ENCODE measurements at regions not wholly inside any gene's neighbourhood (a gene's known extent, or its start where the extent isn't known, plus 50 kb on each side); places are given as distances from the start of the nearest gene placed in this dataset.

DNA sequence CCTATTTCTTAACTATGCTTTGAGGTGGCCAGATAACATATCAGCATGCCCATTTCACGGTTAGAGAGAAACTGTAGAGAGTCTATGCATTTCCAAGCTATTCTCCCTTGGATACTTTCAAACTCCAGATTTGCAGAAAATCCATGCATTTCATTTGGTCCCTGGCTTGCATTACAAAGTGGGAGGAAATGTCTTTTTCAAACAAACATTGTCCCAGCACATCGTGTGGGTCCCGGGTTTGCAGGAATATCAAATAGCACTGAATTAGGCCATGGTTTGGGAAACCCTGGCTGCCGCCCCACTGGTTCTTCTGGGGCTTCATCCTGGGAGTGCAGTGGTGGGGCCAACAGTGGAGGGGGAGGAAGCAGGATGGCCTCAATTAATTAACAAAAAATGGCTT lies 171.9 kb downstream of the IRX5 start:
- no peak overlapping the region for H3K4me3 ChIP-seq (ENCODE audit: low read depth, low read length)
- no peak for TF ChIP-seq CTCF (conservative IDR thresholded peaks at IDR 0.05; ENCODE audit: low read depth, low read length)
- no peak for DNase-seq (ENCODE audit: low read depth)

DNA sequence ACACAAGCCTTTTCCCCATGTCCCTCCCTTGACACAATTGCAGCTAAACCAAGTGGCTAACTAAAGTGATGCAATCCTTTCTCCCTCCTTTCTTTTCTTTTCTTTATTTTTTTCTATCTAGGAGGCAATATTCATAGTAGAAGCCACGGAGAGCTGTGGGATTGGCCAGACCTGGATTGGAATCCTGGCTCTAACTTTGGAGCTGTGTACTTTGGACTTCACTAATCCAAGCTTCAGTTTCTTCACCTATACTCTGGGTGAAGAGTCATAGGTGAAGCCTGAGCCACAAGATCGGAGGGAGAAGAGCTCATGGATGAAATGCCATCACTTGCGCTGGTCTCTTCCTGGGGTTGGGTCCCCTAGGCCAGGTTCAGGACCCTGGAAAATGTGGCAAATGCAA lies 177.2 kb downstream of the IRX5 start:
- no peak for DNase-seq (ENCODE audit: low read depth)
- H3K4me3 ChIP-seq (ENCODE audit: low read depth, low read length): no peak overlapping the region
- no peak for TF ChIP-seq CTCF (conservative IDR thresholded peaks at IDR 0.05; ENCODE audit: low read depth, low read length)

DNA sequence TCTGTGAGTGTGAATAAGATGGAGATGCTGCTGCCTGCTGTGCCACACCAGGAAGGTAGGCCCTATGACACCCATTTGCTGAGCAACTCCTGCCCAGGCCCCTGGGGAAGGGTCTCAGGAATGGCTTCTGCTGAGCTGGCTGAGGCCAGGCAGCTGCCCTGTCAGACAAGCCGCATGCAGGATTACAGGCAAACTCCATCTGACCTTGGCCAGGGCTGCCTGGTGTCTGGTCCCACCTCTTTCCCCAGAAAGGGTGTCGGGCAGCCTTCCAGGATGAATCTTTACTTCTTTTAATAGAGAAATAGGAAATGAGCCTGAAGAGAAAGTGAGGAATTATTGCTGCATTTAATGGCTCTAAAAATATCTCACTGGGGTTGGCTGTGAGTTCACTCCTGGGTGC lies 182.5 kb downstream of the IRX5 start:
- H3K4me3 ChIP-seq (ENCODE audit: low read depth, low read length): no peak overlapping the region
- no peak for TF ChIP-seq CTCF (conservative IDR thresholded peaks at IDR 0.05; ENCODE audit: low read depth, low read length)
- DNase-seq (ENCODE audit: low read depth): no peak

DNA sequence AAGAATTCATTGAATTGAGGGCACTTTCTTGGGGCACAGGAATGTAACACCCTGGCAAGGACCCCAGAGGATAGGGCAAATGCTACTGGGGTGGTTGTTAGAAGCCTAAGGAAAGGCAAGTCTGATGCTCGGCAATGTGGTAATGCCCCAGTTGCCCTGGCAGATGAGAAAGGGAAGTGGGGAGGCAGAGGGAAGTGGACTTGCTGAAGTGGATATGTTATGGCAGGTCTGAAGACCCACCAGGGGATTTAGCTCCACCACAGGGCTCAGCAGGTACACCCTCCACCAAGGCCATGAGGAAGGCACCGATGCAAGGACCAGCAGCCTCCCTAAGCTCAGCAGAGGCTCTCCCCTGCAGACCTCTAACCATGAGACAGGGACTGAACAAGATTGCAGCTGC lies 184.8 kb downstream of the IRX5 start:
- DNase-seq (ENCODE audit: low read depth): no peak
- no peak for TF ChIP-seq CTCF (conservative IDR thresholded peaks at IDR 0.05; ENCODE audit: low read depth, low read length)
- no peak overlapping the region for H3K4me3 ChIP-seq (ENCODE audit: low read depth, low read length)

DNA sequence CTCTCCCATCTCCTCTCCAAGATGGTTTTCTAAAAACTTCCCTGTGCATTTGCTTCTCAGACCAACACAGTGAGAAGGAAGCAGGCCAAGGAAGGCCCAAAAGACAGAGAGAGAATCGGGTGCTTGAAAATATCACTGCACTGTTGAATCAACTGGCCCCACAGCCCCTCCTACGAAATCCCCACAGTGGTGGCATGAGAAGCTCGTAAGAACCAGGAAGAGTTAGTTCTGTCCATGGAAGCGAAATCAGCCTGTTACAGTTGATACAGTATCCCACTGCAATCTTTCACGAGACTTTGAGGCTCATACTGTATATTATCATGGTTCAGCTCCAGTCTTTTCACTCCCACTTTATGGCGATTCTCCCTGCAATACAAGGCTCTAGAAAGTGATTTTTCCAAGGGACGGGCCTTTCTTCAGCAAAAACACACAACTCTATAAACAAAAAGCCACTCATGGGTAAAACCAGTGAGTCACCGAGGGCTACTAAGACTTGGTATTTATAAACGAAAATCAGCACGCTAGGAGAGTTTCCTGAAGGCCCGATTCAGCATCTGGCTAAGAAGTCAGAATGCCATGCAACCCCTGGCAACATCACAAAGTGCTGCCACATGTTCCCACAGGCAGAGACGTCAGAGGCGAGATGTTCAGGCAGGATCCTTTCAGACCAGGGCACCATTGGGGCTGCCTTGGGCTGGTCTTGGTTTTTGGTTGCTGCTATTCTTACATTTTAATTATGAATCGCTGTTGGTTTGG lies 185.7 kb downstream of the IRX5 start:
- no peak for TF ChIP-seq CTCF (conservative IDR thresholded peaks at IDR 0.05; ENCODE audit: low read depth, low read length)
- no peak for DNase-seq (ENCODE audit: low read depth)
- no peak overlapping the region for H3K4me3 ChIP-seq (ENCODE audit: low read depth, low read length)

- DNase-seq (ENCODE audit: low read depth): no peak
- TF ChIP-seq CTCF (conservative IDR thresholded peaks at IDR 0.05; ENCODE audit: low read depth, low read length): no peak
- H3K4me3 ChIP-seq (ENCODE audit: low read depth, low read length): no peak overlapping the region
Measured at GRCh38 chr16:55118701-55119260, 188.1 kb downstream of the IRX5 start.

- DNase-seq (ENCODE audit: low read depth): no peak
- H3K4me3 ChIP-seq (ENCODE audit: low read depth, low read length): no peak overlapping the region
- no peak for TF ChIP-seq CTCF (conservative IDR thresholded peaks at IDR 0.05; ENCODE audit: low read depth, low read length)
Measured at GRCh38 chr16:55120408-55120807, 189.7 kb downstream of the IRX5 start.

All from epithelial cell of proximal tubule (primary cell).